ENCODE measurements at regions not wholly inside any gene's neighbourhood (a gene's known extent, or its start where the extent isn't known, plus 50 kb on each side); places are given as distances from the start of the nearest gene placed in this dataset.

GRCh38 chr13:99659866-99660554 is 158.7 kb downstream of the TM9SF2 start:
- DNase-seq, result no peak

GRCh38 chr13:99659226-99659625 is 158.0 kb downstream of the TM9SF2 start:
- no peak for DNase-seq

DNA sequence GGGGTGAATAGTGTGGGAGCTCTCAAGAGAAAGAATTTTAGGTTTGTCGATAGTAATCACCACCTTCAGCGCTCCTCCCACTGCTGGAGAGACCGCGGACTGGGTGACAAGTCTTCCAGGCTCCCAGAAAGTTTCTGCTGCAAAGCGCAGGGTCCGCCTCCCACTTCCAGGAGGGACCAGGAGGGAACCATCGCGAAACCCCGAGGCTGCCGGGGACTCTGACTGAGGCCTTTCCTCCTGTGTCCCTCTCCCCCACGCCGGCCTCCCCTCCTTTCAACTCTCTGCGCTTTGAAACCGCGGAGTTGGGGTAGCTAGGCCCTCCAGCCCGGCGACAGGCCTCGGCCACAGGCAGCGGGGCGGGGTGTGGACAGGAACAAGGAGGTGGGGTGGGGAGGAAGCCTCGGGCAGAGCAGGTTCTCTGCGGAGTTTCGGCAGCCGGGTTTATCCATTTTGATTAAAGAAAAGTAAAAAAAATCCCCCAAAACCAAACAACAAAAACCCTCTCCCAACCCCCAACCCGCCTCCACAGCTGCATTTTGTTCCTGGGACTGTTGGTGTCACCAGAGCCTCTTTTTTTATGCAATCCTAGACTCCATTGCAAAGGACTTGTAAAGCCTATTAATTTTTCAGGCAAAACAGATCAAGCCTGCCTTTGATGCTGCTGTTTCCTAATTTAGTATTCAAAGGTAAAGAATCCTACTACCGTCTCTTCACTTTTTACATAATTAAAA is 157.2 kb downstream of the TM9SF2 start:
- peak; percentile 82 for DNase-seq

DNA sequence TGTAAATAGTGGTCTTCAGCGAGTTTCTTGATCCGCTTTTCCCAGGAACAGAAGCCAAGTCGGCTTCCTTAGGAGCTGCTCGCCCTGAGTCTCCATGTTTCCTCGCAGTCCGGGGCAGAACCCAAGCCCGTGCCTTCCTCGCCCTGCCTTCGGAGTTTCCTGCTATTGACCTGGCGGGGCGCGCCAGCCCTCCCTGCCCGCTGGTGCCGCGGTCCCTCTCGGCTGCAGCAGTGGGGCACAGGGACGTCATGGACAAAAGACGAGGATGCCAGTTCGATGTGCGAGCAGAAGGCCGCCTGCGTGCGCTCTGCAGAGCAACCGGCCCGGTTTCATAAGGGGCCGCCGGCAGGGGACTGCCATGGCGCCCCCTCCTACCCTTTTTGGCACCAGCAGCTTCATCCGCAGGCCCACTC is 156.6 kb downstream of the TM9SF2 start:
- peak; percentile 33 for DNase-seq

DNA sequence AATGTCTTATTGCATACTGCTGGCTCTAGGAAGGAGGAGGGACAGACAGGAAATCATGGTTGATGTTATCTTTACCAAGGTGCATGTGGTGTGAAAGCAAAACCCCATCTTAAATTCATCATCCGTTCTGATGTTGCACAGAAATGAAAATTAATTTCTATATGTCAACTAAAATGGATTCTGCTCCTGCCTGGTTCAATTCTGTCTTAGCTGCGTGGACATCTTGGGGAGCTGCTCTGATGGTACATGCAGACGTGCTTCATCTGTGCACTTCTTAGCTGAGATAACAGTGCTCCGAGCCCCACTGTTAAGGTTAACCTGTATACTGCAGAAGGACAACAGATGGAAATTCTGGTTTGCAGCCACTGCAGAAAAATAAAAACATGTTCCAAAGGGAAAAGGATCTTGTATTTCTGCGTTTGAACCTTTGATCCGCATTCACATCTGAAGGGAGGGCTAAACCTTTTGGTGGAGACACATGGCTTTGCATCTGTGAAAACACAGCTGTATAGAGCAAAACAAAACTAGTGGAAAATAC is 155.6 kb downstream of the TM9SF2 start:
- DNase-seq, result peak; percentile 47

DNA sequence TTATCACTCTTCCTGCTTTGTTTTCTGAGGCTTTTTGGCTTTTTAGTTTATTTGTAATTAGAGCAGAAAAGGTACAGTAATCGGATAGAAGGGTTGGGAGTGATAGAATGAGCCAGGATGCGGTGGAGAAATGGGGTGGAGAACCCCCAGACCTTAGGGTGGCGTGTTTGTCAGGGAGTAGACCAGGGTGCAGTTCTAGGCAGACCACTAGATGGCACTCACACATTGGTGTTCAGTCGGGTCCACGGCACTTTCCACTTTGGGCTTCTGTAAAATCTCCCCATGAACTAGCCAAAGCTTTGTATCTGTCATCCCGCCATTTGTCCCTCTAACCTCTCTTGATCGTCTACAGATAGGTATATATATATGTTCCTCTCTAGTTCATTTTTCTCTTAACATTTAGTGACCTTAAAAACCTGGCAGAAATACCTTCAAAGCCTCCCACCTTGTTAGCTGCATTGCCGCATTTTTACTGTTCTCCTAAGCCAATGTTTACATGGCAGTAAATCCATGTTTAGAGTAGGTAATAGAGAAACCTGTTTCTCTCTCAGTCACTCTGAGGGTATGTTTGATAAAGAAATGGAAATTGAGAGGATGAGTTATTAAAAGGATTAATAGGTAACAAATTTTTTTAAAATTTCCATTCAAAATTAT is 154.9 kb downstream of the TM9SF2 start:
- DNase-seq, result peak; percentile 89

DNA sequence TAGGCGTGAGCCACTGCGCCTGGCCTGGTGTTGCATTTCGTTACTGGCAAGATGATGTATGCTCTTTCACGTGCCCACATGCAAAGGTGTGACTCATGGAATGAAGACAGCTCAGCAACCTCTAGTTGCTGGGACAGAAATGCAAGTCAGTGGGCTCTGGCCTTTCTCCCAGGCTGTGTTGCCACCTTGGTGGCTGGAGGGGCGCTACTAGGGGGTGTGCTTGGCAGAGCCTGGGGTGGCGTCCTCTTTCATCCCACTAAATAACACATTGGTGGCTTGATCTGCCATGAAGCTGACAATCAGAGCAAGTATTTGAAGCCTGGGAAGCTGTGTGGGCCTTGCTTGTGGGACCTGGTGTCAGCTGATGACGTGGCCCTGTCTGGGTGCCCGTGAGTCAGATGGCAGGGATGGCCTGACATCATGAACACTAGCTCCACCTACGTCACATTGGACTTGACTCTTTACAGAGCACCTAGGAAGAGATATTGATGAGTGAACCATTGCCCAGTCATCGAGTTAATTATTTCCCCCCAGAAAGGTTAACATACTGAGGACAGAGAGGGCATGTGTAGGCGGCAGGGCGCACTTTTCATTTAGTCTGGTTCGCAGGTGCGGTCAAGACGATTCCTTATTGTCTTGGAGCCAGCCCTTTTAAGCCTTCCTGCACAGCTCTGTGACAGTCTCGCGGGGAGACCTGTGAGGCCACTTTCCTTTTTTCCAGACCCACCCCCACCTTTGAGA is 154.2 kb downstream of the TM9SF2 start:
- DNase-seq, result no peak

- DNase-seq, result no peak
Measured at GRCh38 chr13:99654076-99654475, 152.8 kb downstream of the TM9SF2 start.

DNA sequence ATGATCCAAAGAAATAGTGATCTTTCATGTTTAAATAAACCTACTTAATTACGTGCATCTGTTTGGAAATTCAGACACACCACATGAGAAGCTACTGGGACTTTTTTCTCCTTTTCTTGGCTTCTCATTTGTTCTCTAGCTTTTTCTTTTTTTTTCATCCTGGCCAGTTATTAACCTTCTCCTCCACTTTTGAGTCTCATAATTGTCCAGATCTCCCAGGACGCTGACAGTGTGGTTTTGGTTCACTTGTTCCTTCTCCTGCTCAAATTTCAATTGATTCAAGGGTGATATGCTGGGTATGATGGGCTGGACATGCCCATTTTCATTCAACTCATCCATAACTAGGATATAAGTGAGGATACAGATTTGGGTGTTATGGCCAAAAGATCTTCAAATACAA is 152.3 kb downstream of the TM9SF2 start:
- no peak for DNase-seq

DNA sequence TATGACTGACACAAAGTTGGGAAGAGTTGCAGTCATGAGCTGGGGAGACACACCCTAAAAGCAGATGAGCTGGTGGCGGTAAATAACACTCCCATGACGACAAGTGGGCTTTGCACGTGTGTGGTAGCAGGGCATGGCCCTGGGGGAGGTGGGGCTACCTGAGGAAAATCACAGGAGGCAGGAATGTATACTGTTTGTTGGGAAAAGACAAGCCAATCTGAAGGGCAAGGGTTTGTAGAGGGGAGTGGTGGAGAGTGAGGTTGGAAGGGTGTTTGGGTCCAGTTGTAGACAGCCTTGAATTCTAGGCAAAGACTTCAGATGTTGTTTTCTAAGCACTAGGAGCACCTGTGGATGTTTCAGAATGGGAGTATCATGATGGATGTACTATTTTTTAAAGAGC is 151.6 kb downstream of the TM9SF2 start:
- no peak for DNase-seq

- no peak for DNase-seq
Measured at GRCh38 chr13:99652141-99652540, 150.9 kb downstream of the TM9SF2 start.

- DNase-seq, result no peak
Measured at GRCh38 chr13:99651016-99651415, 149.7 kb downstream of the TM9SF2 start.

- no peak for DNase-seq
Measured at GRCh38 chr13:99650410-99650809, 149.1 kb downstream of the TM9SF2 start.

GRCh38 chr13:99648927-99649326 is 147.7 kb downstream of the TM9SF2 start:
- no peak for DNase-seq

DNA sequence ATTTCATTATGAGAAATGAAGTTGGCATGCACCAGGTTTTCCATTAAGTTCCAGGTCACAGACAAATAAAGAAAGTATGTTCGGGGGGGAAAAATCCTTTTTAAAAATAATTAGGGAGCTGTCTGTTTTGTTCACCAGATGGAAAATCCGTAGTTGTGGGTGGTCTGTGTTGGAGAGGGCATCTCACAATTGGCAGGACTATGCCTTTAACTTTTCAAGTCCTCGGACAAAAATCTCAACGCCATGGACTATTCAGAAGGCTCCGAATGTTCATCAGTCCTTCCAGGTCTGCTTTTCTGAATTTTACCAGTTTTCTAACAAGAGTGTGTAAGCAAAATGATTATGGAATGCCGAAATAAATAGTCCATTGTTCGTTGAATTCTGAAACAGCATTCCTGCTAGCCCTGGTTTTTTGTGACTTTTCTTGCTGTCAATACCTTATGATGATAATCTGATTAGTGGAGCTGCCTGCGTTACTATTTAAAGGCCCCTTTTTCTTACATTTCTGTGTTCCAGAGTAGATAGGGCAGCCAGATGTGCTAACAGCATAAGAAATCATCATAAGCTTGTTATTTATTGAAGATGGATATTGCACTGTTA is 146.9 kb downstream of the TM9SF2 start:
- no peak for DNase-seq

- no peak for DNase-seq
Measured at GRCh38 chr13:99647596-99647985, 146.3 kb downstream of the TM9SF2 start.

DNA sequence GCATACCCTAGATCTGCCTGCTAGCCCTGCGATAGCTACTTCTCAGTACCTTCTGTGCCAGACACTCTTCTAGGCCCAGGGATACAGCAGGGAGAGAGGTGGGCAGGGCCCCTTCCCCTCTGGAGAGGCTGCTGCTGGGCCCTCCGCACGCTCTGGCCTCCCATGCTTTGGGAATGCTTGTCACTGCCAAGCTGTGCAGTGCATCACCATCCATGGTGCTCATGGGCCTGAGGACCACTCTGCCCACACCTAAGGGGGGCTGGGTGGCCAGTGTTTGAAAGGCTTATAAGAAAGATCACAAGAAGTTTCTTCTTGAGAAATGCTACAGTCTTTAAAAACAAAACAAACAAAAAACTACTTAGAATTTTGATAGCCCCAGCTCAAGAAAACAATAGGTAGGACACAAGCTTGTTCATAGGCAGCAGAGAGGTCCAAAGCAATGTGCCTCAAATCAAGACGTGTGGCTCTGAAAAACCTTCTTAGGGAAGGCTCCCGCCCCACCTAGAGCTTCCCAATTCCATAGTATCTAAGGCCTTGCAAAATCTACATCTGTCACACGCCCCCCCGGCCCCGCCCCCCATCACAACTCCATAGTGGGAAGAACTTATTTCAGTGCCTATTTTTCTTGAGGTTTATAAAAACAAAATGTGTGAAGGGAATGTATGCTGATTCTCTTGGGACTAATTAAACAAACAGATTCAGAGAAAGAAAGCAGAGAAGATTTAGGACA is 145.8 kb downstream of the TM9SF2 start:
- no peak for DNase-seq

GRCh38 chr13:99642841-99643240 is 141.6 kb downstream of the TM9SF2 start:
- no peak for DNase-seq

- no peak for DNase-seq
Measured at GRCh38 chr13:99642006-99642405, 140.7 kb downstream of the TM9SF2 start.

DNA sequence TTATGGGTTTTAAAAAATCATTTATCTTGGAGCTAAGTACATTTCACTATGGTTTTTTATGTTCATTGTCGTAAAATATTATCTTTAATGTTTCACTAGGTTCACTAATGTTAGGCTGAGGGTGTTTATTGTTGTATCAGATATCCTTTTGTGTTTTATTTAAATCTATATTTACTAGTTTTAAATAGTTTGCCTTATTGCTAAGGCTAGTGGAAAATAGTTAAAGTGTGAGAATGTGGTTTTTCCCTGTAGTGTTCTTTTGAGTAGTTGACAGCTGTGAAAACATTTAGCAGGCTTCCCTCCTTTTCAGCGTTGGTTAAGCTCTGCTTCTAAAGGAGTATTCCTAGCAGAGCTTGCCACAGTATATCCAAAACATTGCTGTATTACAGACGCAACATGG is 139.0 kb downstream of the TM9SF2 start:
- DNase-seq, result no peak

GRCh38 chr13:99639126-99639525 is 137.9 kb downstream of the TM9SF2 start:
- DNase-seq, result no peak

Data from tongue (tissue), 1 donor.